Activated naive CD4-positive, alpha-beta T cell treated with anti-CD3 and anti-CD28 coated beads for 36 hours (primary cell): ENCODE measurements at regions not wholly inside any gene's neighbourhood (a gene's known extent, or its start where the extent isn't known, plus 50 kb on each side); places are given as distances from the start of the nearest gene placed in this dataset.
"Not testable (repeated sequence)": the region's sequence is repeated elsewhere in the genome, so short reads cannot be mapped to it uniquely, and the experiment has no call there.

ENCODE experiments used
- CTCF ChIA-PET: fragments of 350-600 bp; sonication (Branson Sonifier 250); formaldehyde crosslinking; loops from one replicate; lab custom pipeline; 2021; ENCODE audit warnings: antibody characterized with exemption; lab: Charles Lee
- DNase-seq: peaks from one replicate; pipeline ENCODE4 v3.0.0-alpha.2; 2020
- H3K27ac Mint-ChIP-seq: one replicate; pipeline ENCODE4 v1.8.0; 2021; ENCODE audit warnings: mild to moderate bottlenecking, mixed read lengths
- H3K27me3 Mint-ChIP-seq: one replicate; pipeline ENCODE4 v1.8.0; 2021; ENCODE audit warnings: low read depth, mixed read lengths
- H3K36me3 Mint-ChIP-seq: one replicate; pipeline ENCODE4 v1.8.0; 2021; ENCODE audit warnings: low read depth, mixed read lengths
- H3K4me1 Mint-ChIP-seq: one replicate; pipeline ENCODE4 v1.8.0; 2021; ENCODE audit warnings: low read depth, mixed read lengths
- H3K4me3 Mint-ChIP-seq: one replicate; pipeline ENCODE4 v1.8.0; 2021; ENCODE audit warnings: mild to moderate bottlenecking, moderate library complexity, mixed read lengths
- H3K9me3 Mint-ChIP-seq: one replicate; pipeline ENCODE4 v1.8.0; 2021; ENCODE audit warnings: mixed read lengths
- intact Hi-C: fragments of 100-400 bp; cut with micrococcal nuclease; formaldehyde crosslinking; loops from one replicate; pipeline ENCODE4 v1.15.1; 2023

GRCh38 chr10:30747633-30748032, 118.1 kb upstream of the LYZL2 start:
- Mint-ChIP-seq H3K27me3 (no peaks in the 10 kb centered on the region), H3K9me3 (no peaks in the 10 kb centered on the region), H3K27ac (no peak overlapping the region), H3K36me3 (no peaks in the 10 kb centered on the region), H3K4me3 (no peak overlapping the region), H3K4me1 (peaks cover 15% of the 10 kb centered on the region)
- intact Hi-C loops: no loop called here
- DNase-seq: peak; percentile 56
- CTCF ChIA-PET: interaction anchor here (0.9 to 1.1 kb wide), 2 partner anchors 14 to 15 kb away, joined by 3 read pairs; no protein-coding TSS in a partner anchor

GRCh38 chr10:30745953-30746352, 116.4 kb upstream of the LYZL2 start:
- CTCF ChIA-PET: interaction anchor here (0.6 to 1.2 kb wide), 2 partner anchors 9 to 75 kb away, joined by 3 to 5 read pairs; no protein-coding TSS in a partner anchor
- intact Hi-C loops: no loop called here
- peaks cover 6% of the 10 kb centered on the region for H3K4me1 Mint-ChIP-seq

GRCh38 chr10:30744106-30744505, 114.6 kb upstream of the LYZL2 start:
- CTCF ChIA-PET: no interaction called here
- H3K36me3 Mint-ChIP-seq: no peaks in the 10 kb centered on the region
- H3K27ac Mint-ChIP-seq: no peak overlapping the region
- H3K4me3 Mint-ChIP-seq: no peak overlapping the region
- DNase-seq: no peak
- no peaks in the 10 kb centered on the region for H3K4me1 Mint-ChIP-seq
- no peaks in the 10 kb centered on the region for H3K9me3 Mint-ChIP-seq
- no peaks in the 10 kb centered on the region for H3K27me3 Mint-ChIP-seq
- intact Hi-C loops: no loop called here

More at GRCh38 chr10:30745953-30746352, 116.4 kb upstream of the LYZL2 start:
- Mint-ChIP-seq H3K27me3 (no peaks in the 10 kb centered on the region), H3K9me3 (no peaks in the 10 kb centered on the region), H3K36me3 (no peaks in the 10 kb centered on the region), H3K4me3 (no peak overlapping the region), H3K27ac (no peak overlapping the region)
- no peak for DNase-seq

GRCh38 chr10:30743586-30743985, 114.0 kb upstream of the LYZL2 start:
- H3K36me3 Mint-ChIP-seq: no peaks in the 10 kb centered on the region
- no peak overlapping the region for H3K27ac Mint-ChIP-seq
- DNase-seq: no peak
- no peak overlapping the region for H3K4me3 Mint-ChIP-seq
- no peaks in the 10 kb centered on the region for H3K9me3 Mint-ChIP-seq
- CTCF ChIA-PET: no interaction called here
- intact Hi-C loops: no loop called here
- H3K4me1 Mint-ChIP-seq: no peaks in the 10 kb centered on the region
- no peaks in the 10 kb centered on the region for H3K27me3 Mint-ChIP-seq

GRCh38 chr10:30742471-30742870, 112.9 kb upstream of the LYZL2 start:
- CTCF ChIA-PET: interaction anchor here (0.6 kb wide), 1 partner anchor 103 kb away, joined by 4 read pairs; no protein-coding TSS in a partner anchor
- no peaks in the 10 kb centered on the region for H3K4me1 Mint-ChIP-seq
- H3K36me3 Mint-ChIP-seq: no peaks in the 10 kb centered on the region
- intact Hi-C loops: no loop called here
- DNase-seq: no peak
- no peak overlapping the region for H3K4me3 Mint-ChIP-seq
- H3K27ac Mint-ChIP-seq: no peak overlapping the region
- no peaks in the 10 kb centered on the region for H3K9me3 Mint-ChIP-seq
- H3K27me3 Mint-ChIP-seq: no peaks in the 10 kb centered on the region

GRCh38 chr10:30740774-30741173, 111.2 kb upstream of the LYZL2 start:
- H3K4me3 Mint-ChIP-seq, H3K4me1 Mint-ChIP-seq, H3K27ac Mint-ChIP-seq, DNase-seq, H3K9me3 Mint-ChIP-seq, intact Hi-C loops, H3K36me3 Mint-ChIP-seq, CTCF ChIA-PET, H3K27me3 Mint-ChIP-seq: not testable (repeated sequence)

GRCh38 chr10:30738416-30738815, 108.9 kb upstream of the LYZL2 start:
- CTCF ChIA-PET: no interaction called here
- no peak overlapping the region for H3K27ac Mint-ChIP-seq
- H3K4me3 Mint-ChIP-seq: no peak overlapping the region
- H3K4me1 Mint-ChIP-seq: no peaks in the 10 kb centered on the region
- peaks cover 2% of the 10 kb centered on the region for H3K27me3 Mint-ChIP-seq
- no peaks in the 10 kb centered on the region for H3K36me3 Mint-ChIP-seq
- no peaks in the 10 kb centered on the region for H3K9me3 Mint-ChIP-seq
- intact Hi-C loops: no loop called here
- DNase-seq: no peak

- no peak for DNase-seq
- peaks cover 2% of the 10 kb centered on the region for H3K27me3 Mint-ChIP-seq
- H3K9me3 Mint-ChIP-seq: no peaks in the 10 kb centered on the region
- no peaks in the 10 kb centered on the region for H3K36me3 Mint-ChIP-seq
- H3K27ac Mint-ChIP-seq: no peak overlapping the region
- CTCF ChIA-PET: no interaction called here
- H3K4me1 Mint-ChIP-seq: no peaks in the 10 kb centered on the region
- intact Hi-C loops: no loop called here
- H3K4me3 Mint-ChIP-seq: no peak overlapping the region
These were observed 108.4 kb upstream of the LYZL2 start for GRCh38 chr10:30737931-30738391.

GRCh38 chr10:30736685-30737232, 107.2 kb upstream of the LYZL2 start:
- intact Hi-C loops: no loop called here
- Mint-ChIP-seq H3K27ac (no peak overlapping the region), H3K36me3 (no peaks in the 10 kb centered on the region), H3K9me3 (no peaks in the 10 kb centered on the region), H3K27me3 (peaks cover 2% of the 10 kb centered on the region), H3K4me1 (no peaks in the 10 kb centered on the region), H3K4me3 (no peak overlapping the region)
- CTCF ChIA-PET: no interaction called here
- DNase-seq: no peak

- Mint-ChIP-seq H3K36me3 (no peaks in the 10 kb centered on the region), H3K27ac (no peak overlapping the region), H3K27me3 (peaks cover 2% of the 10 kb centered on the region), H3K4me3 (no peak overlapping the region), H3K9me3 (no peaks in the 10 kb centered on the region), H3K4me1 (no peaks in the 10 kb centered on the region)
- CTCF ChIA-PET: interaction anchor here (1.0 kb wide), 1 partner anchor 17 kb away, joined by 3 read pairs; no protein-coding TSS in a partner anchor
- intact Hi-C loops: no loop called here
- DNase-seq: no peak
These were observed 105.3 kb upstream of the LYZL2 start for GRCh38 chr10:30734901-30735300.

- peaks cover 2% of the 10 kb centered on the region for H3K27me3 Mint-ChIP-seq
- CTCF ChIA-PET: interaction anchor here (2.1 kb wide), 1 partner anchor 19 kb away, joined by 8 read pairs; no protein-coding TSS in a partner anchor
- H3K9me3 Mint-ChIP-seq: no peaks in the 10 kb centered on the region
- no peaks in the 10 kb centered on the region for H3K4me1 Mint-ChIP-seq
- H3K36me3 Mint-ChIP-seq: no peaks in the 10 kb centered on the region
- intact Hi-C loops: no loop called here
- no peak overlapping the region for H3K4me3 Mint-ChIP-seq
- no peak for DNase-seq
- H3K27ac Mint-ChIP-seq: no peak overlapping the region
These were observed 103.1 kb upstream of the LYZL2 start for GRCh38 chr10:30732671-30733070.

GRCh38 chr10:30731963-30732362, 102.4 kb upstream of the LYZL2 start:
- intact Hi-C loops: no loop called here
- Mint-ChIP-seq H3K4me3 (no peak overlapping the region), H3K4me1 (no peaks in the 10 kb centered on the region), H3K27ac (no peak overlapping the region), H3K27me3 (peaks cover 2% of the 10 kb centered on the region), H3K9me3 (no peaks in the 10 kb centered on the region), H3K36me3 (no peaks in the 10 kb centered on the region)
- DNase-seq: no peak
- CTCF ChIA-PET: interaction anchor here (1.3 to 2.1 kb wide), 2 partner anchors 20 to 46 kb away, joined by 3 to 8 read pairs; no protein-coding TSS in a partner anchor

GRCh38 chr10:30730306-30730705, 100.8 kb upstream of the LYZL2 start:
- Mint-ChIP-seq H3K27ac (no peak overlapping the region), H3K4me3 (no peak overlapping the region)
- CTCF ChIA-PET: interaction anchor here (0.7 to 1.7 kb wide), 5 partner anchors 9 to 352 kb away, joined by 3 to 7 read pairs (median 3); no protein-coding TSS in a partner anchor

More at GRCh38 chr10:30730306-30730705, 100.8 kb upstream of the LYZL2 start:
- Mint-ChIP-seq H3K9me3 (no peaks in the 10 kb centered on the region), H3K36me3 (no peaks in the 10 kb centered on the region), H3K4me1 (no peaks in the 10 kb centered on the region), H3K27me3 (peaks cover 2% of the 10 kb centered on the region)
- DNase-seq: no peak
- intact Hi-C loops: no loop called here
